Stimulated activated CD4-positive, alpha-beta T cell treated with anti-CD3 and anti-CD28 coated beads, Interleukin-12 subunit alpha, Interleukin-12 subunit beta, amount 100 ng/mL, for 24 hours (primary cell): ENCODE measurements at regions not wholly inside any gene's neighbourhood (a gene's known extent, or its start where the extent isn't known, plus 50 kb on each side); places are given as distances from the start of the nearest gene placed in this dataset.

Source experiments
- DNase-seq, 2 experiments: peaks; one replicate each; pipeline ENCODE4 v3.0.0-alpha.2; 2020; ENCODE audit warnings: low read depth in 2 of 2

- no peak for DNase-seq
These were observed 307.0 kb upstream of the CPEB2 start for GRCh38 chr4:14695095-14695845.

- no peak for DNase-seq
These were observed 302.2 kb upstream of the CPEB2 start for GRCh38 chr4:14700083-14700482.

DNA sequence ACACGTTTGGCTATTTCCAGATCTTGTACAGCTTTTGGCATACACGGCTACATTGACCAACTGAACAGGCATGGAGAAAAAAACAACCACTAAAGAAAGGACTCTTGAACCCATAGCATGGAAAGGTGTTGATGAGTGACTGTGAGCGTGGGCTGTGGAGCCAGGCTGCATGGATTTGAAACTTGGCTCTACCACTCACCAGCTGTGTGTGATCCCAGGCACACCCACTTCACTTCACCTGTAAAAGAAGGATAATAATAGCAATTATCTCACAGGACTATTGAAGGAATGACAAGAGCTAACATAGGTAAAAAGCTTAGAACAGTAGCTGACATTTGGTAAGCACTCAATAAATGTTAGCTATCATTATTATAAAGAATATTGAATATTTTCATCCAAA, 301.7 kb upstream of the CPEB2 start:
- DNase-seq: no peak

DNA sequence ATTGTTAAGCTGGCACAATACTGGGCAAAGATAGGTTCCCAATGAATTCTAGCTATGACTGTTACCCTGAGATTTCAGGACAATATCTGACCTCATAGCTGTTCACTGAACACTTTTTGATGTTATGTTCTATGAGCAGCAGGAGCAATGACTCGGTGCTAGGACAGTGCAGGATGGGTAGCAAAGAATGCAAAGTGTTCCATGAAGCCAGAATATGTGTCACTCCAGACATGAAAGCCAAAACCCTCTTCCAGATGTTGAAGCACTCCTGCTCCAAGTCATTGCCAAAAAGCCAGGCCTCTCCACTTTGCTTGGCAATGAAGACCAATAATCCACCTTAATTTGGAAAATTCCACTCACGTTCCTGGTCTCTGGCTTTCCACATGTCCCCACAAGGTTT, 300.9 kb upstream of the CPEB2 start:
- no peak for DNase-seq

DNA sequence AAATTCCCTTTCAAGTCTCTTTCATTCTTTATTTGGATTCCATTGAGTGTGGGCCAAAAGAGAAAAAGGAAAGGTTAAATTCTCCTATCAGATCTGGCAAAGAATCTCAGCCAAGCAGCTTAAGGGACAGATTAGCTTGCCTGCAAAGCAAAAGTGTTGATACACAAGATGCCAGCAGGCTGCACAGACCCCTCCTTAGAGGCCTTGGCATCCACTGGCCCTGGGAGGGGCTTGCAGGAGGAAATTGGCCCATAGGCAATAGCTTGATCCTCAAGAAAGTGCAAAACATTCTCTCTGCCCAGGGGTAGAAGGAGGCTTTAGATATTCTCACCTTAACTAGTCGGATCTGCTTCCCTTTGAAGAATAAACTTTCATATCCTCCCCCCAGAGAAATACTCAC, 300.4 kb upstream of the CPEB2 start:
- no peak for DNase-seq

DNA sequence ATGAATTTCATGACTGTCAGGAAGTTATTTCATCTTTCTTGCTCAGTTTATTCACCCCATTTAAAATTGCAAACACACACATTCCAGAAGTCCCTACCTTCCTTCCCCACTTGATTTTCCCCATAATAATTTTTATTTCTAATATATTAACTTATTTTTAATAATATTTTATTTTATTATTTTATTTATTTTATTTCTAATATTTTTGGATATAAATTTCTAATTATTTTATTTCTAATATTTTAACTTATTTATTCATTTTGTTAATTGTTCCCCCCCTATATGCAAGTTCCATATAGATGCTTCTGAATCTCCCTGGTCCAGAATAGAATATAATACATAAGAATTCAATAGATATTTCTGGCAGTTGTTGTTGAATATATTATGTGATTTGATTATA, 293.7 kb upstream of the CPEB2 start:
- DNase-seq: no peak

DNA sequence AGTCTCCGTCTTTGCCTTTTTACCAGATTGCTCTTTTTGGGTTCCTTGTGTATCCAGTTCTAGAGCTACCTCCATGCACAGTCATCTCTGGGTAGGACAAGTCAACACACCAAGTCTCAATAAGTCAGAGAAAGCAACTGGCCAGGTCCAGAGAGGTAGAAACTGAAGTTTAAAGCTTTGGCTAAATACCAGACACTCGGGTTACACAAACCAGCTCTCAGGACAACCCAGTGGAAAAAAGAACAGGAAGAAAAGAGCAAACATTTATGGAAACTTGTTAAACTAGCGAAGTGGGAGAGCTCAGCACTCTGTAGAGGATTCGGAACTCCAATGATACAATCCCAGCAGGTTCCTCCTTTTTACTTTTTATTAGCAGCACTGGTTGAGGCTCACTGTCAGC, 291.0 kb upstream of the CPEB2 start:
- no peak for DNase-seq

DNA sequence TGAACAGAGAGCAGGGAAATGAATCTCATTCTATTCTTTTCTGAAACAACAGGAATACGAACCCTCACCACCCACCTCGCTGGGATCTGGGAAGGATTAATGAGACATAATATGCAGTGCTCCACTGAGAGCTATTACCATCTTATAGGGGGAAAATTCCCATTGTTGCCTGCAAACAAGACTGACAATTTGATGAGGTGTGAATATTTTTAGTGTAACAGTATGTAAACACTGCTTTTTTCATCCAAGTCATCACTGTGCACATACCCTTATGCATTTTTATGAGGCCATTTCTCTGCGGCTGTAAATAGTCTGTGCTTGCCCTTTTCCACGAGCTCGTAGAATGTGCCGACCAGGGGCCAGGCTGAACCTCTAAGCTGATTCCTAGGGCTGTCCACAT, 285.6 kb upstream of the CPEB2 start:
- no peak for DNase-seq

- no peak for DNase-seq
These were observed 283.2 kb upstream of the CPEB2 start for GRCh38 chr4:14719053-14719452.

GRCh38 chr4:14726441-14726840, 275.8 kb upstream of the CPEB2 start:
- no peak for DNase-seq

DNA sequence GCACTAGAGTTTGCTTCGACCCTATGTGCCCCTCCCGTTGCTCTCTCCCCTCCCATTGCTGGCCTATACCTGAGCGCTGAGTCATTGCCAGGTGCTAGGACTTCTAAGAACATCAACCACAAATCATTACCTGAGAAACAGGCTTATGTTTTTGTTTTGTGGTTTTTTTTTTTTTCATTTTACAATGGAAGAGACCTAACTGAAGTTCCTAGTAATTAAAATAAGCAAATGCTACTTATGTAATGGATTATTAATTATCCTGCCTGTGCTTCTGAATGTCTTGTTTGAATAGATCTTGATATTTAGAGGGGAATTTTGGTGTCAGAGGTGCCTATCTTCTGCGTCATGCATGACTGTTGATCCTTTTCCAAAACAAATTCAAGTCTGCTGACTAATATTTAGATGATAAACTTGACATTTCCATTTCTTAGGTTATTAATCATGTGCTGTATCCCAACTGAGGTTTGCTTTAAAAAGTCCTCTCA, 275.4 kb upstream of the CPEB2 start:
- DNase-seq: no peak

DNA sequence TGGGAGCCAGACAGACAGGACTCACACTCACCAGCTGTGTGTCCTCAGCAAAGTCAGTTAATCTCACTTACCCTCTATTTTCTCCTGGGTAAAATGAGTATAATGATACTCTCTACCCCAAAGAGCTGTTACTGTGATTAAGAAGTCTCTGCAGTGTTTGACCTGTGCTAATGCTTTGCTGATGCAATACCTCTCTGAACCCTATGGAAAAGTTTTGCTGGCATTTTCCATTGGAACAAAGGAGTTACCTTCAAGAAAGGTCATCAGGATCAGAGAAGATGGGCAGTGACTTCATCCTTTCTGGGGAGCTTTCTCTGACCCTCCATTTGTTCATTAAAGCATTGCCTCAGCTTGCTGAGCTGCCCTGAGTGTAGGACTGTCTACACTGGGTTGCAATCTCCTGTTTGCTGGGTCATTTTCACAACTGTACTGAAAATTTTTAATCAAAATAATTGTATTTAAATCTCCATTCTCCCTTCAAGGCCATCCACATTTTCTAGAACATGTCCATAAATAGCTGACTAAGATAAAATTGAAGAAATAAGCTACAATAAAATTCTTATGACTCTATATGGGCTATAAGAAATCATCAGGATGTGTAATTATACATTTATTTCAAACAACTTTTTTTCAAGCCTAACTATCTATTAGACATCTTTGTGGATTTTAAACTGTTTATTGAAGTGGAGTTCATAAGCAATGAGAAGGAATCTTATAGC, 272.8 kb upstream of the CPEB2 start:
- DNase-seq: no peak

GRCh38 chr4:14742054-14742453, 260.2 kb upstream of the CPEB2 start:
- no peak for DNase-seq

DNA sequence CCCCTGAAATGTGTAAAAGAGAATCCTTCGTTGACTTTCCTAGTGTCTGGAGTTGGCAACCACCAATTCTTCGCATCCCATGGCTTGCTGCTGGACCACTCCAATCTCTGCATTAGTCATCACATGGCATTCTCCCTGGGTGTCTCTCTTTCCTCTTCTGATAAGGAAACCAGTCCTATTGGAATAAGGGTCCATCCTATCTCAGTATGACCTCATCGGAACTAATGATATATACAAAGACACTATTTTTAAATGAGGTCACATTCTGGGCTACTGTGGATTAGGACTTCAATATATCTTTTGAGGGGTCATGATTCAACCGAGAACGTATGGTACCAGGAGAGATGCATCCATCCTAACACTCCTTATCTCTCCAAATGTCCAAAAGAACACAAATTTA, 259.1 kb upstream of the CPEB2 start:
- DNase-seq: no peak

- DNase-seq: no peak
These were observed 258.7 kb upstream of the CPEB2 start for GRCh38 chr4:14743601-14744000.

- no peak for DNase-seq
These were observed 257.9 kb upstream of the CPEB2 start for GRCh38 chr4:14744346-14744745.

DNA sequence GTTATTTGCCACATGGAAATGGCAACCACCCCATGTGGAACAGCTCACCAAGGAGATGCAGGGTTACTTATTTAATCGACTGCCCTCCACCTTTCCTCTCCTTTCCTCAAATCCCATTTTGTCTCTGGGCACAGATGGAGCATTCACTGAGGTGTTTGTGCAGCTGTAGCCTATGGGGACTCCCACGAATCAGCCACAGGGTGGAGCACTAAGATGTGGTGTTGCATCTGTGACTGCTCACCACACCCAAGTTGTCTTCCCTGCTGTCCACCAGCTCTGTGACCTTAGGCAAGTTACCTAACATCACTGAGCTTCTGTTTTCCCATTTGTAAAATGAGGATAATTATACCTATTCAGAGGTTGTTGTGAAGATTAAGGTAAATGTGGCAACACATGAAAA, 252.4 kb upstream of the CPEB2 start:
- no peak for DNase-seq

- no peak for DNase-seq
These were observed 249.8 kb upstream of the CPEB2 start for GRCh38 chr4:14752341-14753046.

- no peak for DNase-seq
These were observed 235.1 kb upstream of the CPEB2 start for GRCh38 chr4:14767142-14767541.

DNA sequence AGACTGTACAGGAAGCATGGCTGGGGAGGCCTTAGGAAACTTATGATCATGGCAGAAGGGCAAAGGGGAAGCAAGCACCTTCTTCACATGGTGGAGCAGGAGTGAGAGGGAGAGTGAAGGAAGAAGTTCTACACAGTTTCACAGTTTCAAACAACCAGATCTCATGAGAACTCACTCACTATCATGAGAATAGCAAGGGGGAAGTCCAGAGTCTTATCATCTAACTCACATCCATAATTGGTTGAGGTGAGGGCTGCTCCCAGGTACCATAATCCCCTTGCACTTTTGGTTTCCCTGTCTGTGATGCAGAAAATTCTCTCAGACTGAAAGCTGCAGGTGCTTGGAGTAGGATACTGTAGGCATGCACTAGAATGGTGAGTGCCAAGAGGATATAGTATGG, 233.8 kb upstream of the CPEB2 start:
- DNase-seq: no peak

DNA sequence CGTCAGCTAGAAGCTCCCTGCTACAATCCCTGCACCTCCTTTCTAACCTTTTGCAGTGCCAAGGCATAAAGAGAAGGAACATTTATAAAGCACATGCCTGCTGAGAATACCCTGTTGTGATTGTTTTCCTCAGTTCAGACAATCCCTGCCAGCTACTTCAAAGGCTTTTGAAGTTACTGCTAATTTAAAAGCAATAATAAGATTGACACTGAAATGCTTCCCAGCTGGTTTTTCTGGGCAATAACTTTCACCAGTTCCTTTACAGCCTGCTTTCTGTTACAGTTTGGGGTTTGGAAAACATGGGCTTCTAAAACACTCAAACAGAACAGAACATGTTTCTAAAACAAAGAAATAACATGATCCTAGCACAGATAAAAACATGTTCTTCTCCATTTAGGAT, 232.3 kb upstream of the CPEB2 start:
- DNase-seq: no peak

GRCh38 chr4:14771094-14771493, 231.2 kb upstream of the CPEB2 start:
- no peak for DNase-seq
